ENCODE measurements at regions not wholly inside any gene's neighbourhood (a gene's known extent, or its start where the extent isn't known, plus 50 kb on each side); places are given as distances from the start of the nearest gene placed in this dataset.

- no peak overlapping the region for H3K4me3 ChIP-seq (ENCODE audit: low read depth in 1 of 2, low read length in 1 of 2)
- TF ChIP-seq CTCF (IDR thresholded peaks at IDR 0.05) = no peak
- H3K9me3 ChIP-seq = no peaks in the 10 kb centered on the region
- no peaks in the 10 kb centered on the region for H3K4me1 ChIP-seq (ENCODE audit: control insufficient read depth in 1 of 2, insufficient read depth in 1 of 2, low read depth in 1 of 2, low read length in 1 of 2)
- H3K36me3 ChIP-seq = no peaks in the 10 kb centered on the region
- H3K27ac ChIP-seq = no peak overlapping the region
- no peaks in the 10 kb centered on the region for H3K27me3 ChIP-seq
Measured at GRCh38 chr10:64708884-64709681, 1187.9 kb downstream of the REEP3 start.

DNA sequence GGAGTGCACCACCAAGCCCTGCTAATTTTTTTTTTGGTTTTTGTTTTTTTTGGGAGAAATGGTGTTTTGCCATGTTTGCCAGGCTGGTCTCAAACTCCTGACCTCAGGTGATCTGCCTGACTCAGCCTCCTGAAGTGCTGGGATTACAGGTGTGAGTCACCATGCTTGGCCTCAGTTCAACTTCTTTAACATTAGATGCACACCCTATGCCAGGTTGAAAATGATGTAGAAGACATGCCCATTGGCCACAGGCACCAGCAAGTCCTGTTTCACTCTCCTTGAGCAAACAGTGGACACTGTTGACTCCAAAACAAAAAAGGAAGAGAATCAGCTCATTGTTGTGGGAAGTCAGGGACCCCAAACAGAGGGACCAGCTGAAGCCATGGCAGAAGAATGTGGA, 1205.3 kb downstream of the REEP3 start:
- no peaks in the 10 kb centered on the region for H3K27me3 ChIP-seq
- TF ChIP-seq CTCF (IDR thresholded peaks at IDR 0.05) = no peak
- H3K4me3 ChIP-seq (ENCODE audit: low read depth in 1 of 2, low read length in 1 of 2) = no peak overlapping the region
- no peaks in the 10 kb centered on the region for H3K36me3 ChIP-seq
- no peaks in the 10 kb centered on the region for H3K4me1 ChIP-seq (ENCODE audit: control insufficient read depth in 1 of 2, insufficient read depth in 1 of 2, low read depth in 1 of 2, low read length in 1 of 2)
- H3K27ac ChIP-seq = no peak overlapping the region
- H3K9me3 ChIP-seq = no peaks in the 10 kb centered on the region

GRCh38 chr10:64731016-64731415, 1209.8 kb downstream of the REEP3 start:
- Histone ChIP-seq H3K27ac (no peak overlapping the region), H3K27me3 (no peaks in the 10 kb centered on the region), H3K4me3 (ENCODE audit: low read depth in 1 of 2, low read length in 1 of 2) (no peak overlapping the region), H3K9me3 (no peaks in the 10 kb centered on the region), H3K4me1 (ENCODE audit: control insufficient read depth in 1 of 2, insufficient read depth in 1 of 2, low read depth in 1 of 2, low read length in 1 of 2) (no peaks in the 10 kb centered on the region), H3K36me3 (no peaks in the 10 kb centered on the region)
- no peak for TF ChIP-seq CTCF (IDR thresholded peaks at IDR 0.05)

DNA sequence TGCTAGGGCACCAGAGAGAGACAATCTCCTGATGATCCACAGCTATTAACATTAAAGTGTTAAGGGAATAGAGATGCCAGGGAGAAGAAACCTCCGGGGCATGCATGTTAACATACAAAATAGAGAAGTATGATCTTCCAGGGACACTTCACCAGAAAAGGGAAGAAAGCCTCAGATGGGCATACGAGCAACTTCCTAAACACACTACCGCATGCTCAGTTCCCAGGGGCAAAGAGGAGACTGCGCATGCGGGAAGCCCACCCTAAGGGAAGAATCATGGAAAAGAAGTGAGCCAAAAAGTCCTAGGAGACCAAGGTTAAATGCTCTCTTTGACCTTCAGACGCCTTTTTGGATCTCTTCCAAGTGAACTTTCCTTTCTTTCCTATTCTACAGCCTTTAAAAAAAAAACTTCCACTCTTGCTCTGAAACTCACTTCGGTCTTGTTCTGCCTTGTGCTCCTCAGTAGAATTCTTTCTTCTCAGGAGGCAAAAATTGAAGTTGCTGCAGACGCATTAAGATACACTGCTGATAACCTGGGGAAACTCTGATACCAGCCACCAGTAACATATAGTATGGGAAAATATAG, 1211.3 kb downstream of the REEP3 start:
- Histone ChIP-seq H3K4me3 (ENCODE audit: low read depth in 1 of 2, low read length in 1 of 2) (no peak overlapping the region), H3K36me3 (no peaks in the 10 kb centered on the region), H3K9me3 (no peaks in the 10 kb centered on the region), H3K4me1 (ENCODE audit: control insufficient read depth in 1 of 2, insufficient read depth in 1 of 2, low read depth in 1 of 2, low read length in 1 of 2) (no peaks in the 10 kb centered on the region), H3K27ac (no peak overlapping the region), H3K27me3 (no peaks in the 10 kb centered on the region)
- no peak for TF ChIP-seq CTCF (IDR thresholded peaks at IDR 0.05)

DNA sequence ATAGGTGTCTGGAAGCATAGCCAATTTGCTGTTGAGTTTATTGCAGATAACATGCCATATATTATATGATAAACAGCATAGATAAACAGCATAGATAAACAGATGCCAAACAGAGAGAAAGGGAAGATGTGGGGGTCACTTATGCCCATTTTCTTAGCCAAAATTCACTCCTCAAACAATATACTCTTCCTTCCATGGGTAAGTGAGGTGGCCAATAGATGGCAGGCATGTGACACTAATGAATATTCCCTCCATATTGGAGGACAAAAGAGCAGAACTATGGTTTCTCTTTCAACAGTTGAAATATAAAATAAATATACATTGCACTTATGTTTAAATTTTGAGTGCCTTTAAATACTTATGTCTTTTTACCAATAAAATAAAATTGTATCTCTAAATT, 1212.8 kb downstream of the REEP3 start:
- Histone ChIP-seq H3K36me3 (no peaks in the 10 kb centered on the region), H3K27ac (no peak overlapping the region), H3K9me3 (no peaks in the 10 kb centered on the region), H3K4me1 (ENCODE audit: control insufficient read depth in 1 of 2, insufficient read depth in 1 of 2, low read depth in 1 of 2, low read length in 1 of 2) (no peaks in the 10 kb centered on the region), H3K4me3 (ENCODE audit: low read depth in 1 of 2, low read length in 1 of 2) (no peak overlapping the region), H3K27me3 (no peaks in the 10 kb centered on the region)
- TF ChIP-seq CTCF (IDR thresholded peaks at IDR 0.05) = no peak
